Prostate gland (tissue), 2 donors: ENCODE measurements at regions not wholly inside any gene's neighbourhood (a gene's known extent, or its start where the extent isn't known, plus 50 kb on each side); places are given as distances from the start of the nearest gene placed in this dataset.

Source experiments
- POLR2AphosphoS5 ChIP-seq: sonication (generic); formaldehyde crosslinking; IDR thresholded peaks from one replicate; pipeline ENCODE4 v1.6.1; 2017; ENCODE audit warnings: antibody characterized with exemption
- TF ChIP-seq, protein P1 (sequence below), 4 experiments: fragments of 200-600 bp in 2 of 4; fragments of 450-650 bp in 2 of 4; sonication (generic) in 2 of 4; IDR thresholded peaks; 1 replicate in 3 of 4; 2 replicates in 1 of 4; pipeline ENCODE4 v1.5.1; 2016 to 2019; ENCODE audit warnings: antibody characterized with exemption in 4 of 4, mild to moderate bottlenecking in 2 of 4, moderate library complexity in 2 of 4

DNA sequence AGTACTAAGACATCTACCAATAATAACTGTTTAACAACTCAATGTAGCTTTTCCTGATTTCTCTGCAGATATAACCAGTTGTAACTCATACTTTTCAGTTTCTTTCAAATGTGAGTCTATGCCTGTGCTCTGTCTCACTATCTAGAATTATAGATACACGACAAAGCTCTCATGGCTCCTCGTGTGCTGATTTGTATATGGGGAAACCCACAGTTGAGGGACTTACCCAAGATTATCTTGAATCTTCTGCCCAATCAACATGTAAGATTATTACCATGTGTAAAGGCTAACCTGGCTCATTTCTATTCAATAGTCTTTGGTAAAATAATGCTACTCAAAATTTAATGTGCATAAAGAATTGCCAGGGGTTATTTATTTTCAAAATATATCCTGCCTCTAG is 554.4 kb downstream of the FBXO15 start:
- TF ChIP-seq, protein P1, sequence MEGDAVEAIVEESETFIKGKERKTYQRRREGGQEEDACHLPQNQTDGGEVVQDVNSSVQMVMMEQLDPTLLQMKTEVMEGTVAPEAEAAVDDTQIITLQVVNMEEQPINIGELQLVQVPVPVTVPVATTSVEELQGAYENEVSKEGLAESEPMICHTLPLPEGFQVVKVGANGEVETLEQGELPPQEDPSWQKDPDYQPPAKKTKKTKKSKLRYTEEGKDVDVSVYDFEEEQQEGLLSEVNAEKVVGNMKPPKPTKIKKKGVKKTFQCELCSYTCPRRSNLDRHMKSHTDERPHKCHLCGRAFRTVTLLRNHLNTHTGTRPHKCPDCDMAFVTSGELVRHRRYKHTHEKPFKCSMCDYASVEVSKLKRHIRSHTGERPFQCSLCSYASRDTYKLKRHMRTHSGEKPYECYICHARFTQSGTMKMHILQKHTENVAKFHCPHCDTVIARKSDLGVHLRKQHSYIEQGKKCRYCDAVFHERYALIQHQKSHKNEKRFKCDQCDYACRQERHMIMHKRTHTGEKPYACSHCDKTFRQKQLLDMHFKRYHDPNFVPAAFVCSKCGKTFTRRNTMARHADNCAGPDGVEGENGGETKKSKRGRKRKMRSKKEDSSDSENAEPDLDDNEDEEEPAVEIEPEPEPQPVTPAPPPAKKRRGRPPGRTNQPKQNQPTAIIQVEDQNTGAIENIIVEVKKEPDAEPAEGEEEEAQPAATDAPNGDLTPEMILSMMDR (IDR thresholded peaks at IDR 0.05), result no peak
- TF ChIP-seq POLR2AphosphoS5, result no peak
